GM18519 (cell line): ENCODE measurements at regions not wholly inside any gene's neighbourhood (a gene's known extent, or its start where the extent isn't known, plus 50 kb on each side); places are given as distances from the start of the nearest gene placed in this dataset.
"Not testable (repeated sequence)": the region's sequence is repeated elsewhere in the genome, so short reads cannot be mapped to it uniquely, and the experiment has no call there.

Source experiments
- ATAC-seq: cut with Tn5 transposase; IDR thresholded peaks from one replicate; pipeline ENCODE4 v1.9.1; 2021; ENCODE audit warnings: mild to moderate bottlenecking, moderate library complexity; ENCODE audit not compliant: unreplicated experiment, low FRiP score

DNA sequence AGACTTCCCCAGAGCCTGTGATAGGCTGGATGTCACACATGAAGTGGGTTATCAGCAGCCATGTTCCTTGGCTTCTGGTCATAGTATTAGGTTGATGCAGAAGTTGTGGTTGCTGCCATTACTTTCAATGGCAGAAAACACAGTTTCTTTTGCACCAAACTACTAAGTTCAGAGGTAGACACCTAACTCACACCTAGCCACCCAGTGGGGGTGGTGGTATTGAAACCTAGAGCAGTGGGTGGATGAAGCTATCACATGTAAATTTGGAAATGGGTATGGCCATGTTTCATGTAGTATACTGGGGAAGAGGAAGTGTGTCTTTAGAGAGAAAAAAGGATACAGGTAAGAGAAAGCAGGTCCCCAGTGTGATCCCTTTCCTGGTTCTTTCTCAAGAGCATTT, 347.9 kb upstream of the SEMA6A start:
- ATAC-seq, result peak; percentile 98

GRCh38 chr5:116914869-116915504, 340.4 kb upstream of the SEMA6A start:
- ATAC-seq, result no peak

DNA sequence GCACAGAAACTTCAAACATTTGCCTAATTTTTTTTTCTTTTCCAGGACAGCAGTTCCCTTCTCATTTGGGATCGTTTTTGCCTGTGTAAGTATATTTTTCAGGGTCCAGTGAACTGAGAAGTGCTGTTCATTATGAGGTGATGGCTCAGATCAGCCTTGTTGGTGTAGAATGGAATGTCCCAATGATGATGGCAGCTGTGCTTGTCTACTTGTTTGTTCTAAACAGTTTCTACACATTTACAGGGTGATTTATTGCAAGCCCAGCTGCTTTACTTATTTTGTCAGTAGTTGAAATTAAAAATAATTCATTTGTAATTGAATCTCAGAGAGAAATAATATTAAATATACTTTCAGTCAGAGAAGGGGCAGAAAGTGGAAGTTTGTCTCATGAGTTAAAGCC, 337.6 kb upstream of the SEMA6A start:
- no peak for ATAC-seq

- ATAC-seq, result no peak
Measured at GRCh38 chr5:116911074-116911473, 336.5 kb upstream of the SEMA6A start.

DNA sequence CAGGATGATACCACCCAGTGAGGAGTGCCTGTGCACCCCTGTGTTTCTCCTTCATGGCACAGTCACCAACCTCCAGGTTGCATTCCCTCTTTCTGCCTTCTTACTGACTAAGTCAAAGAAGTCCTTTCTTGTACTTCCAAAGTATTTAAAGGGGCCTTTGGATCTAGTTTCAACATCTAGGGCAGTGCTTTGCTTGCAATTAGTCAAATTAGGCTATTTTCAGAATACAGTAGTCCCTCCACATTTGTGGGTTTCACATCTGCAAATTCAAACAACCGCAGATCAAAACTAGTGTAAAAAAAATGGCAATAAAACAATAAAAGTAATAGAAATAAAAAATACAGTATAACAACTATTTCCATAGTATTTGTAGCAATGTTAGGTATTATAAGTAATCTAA, 333.9 kb upstream of the SEMA6A start:
- no peak for ATAC-seq

- ATAC-seq, result peak; percentile 60
Measured at GRCh38 chr5:116905885-116906284, 331.3 kb upstream of the SEMA6A start.

- ATAC-seq, result no peak
Measured at GRCh38 chr5:116900793-116901192, 326.2 kb upstream of the SEMA6A start.

DNA sequence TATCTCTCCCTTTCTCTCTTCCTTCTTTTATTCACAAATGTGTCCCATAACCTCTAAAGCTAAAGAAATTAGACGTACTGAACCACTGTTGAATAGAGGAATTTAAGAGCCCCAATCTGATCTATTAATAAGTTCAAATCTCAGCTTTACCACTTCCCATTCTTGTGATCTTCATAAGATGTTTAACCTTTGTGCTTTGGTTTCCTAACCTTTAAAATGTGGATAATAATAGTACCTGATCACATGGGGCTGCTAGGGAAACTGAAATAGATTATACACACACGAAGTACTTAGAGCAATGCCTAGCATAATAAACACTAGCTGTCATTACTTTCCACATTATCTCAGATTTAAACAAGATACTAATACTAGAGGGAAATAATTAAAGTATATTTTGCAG, 324.3 kb upstream of the SEMA6A start:
- ATAC-seq, result no peak

DNA sequence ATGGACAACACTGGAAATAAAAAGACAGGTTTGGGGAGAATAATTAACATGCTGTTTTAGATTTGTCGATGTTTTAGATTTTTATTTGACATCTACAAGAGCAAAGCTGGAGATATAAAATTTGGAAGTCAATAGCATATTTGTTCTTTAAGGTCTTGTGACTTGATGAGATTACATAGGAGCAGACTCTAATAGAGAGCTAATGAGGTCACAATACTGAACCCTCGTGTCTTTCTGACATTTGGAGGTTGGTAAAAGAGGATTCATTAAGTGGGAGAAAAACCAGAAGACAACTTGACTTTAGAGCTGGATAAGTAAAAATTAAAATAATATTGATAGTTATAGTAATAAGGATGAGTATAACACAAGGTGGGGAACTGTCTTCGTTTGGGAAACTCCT, 322.7 kb upstream of the SEMA6A start:
- no peak for ATAC-seq

GRCh38 chr5:116896001-116896400, 321.4 kb upstream of the SEMA6A start:
- ATAC-seq, result no peak

DNA sequence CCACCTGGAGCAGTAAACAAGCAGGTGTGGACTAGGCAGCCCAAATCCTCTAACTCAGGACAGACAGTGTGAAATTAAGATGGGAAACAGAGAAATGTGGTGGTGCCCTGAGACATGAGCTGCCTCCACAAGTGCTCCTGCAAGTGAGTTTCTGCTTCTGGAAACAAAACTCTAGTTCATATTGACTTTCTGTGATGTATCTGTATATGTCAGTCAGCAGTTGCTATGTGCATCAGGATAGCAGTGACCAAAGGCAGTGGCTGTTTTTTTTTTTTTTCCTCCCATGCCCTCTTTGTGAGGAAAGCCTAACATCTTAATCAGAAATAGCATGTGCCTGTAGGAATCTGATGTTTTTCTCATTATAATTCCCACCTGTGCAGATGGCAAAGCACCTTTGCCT, 318.4 kb upstream of the SEMA6A start:
- no peak for ATAC-seq

DNA sequence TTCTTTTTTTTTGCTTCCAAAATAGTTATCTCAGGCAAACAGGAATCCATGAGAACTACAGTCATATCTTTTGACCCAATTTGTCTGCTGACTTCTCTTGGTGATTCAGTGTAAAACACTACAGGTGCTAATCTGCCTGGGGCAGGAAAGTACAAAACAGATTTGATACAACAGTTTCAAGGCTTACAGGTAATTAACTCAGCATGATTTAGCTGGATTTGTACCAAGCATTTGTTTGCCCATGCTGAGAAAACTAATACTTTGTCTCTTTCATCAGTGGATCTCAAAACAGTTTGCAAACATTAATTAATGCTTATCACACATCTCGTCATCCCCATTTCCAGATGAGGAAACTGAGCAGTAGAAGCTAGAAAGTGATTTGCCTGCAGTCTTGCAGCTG, 312.5 kb upstream of the SEMA6A start:
- ATAC-seq, result no peak

GRCh38 chr5:116885825-116886224, 311.2 kb upstream of the SEMA6A start:
- no peak for ATAC-seq

GRCh38 chr5:116883875-116884274, 309.3 kb upstream of the SEMA6A start:
- ATAC-seq, result no peak

- ATAC-seq, result no peak
Measured at GRCh38 chr5:116881921-116882531, 307.4 kb upstream of the SEMA6A start.

DNA sequence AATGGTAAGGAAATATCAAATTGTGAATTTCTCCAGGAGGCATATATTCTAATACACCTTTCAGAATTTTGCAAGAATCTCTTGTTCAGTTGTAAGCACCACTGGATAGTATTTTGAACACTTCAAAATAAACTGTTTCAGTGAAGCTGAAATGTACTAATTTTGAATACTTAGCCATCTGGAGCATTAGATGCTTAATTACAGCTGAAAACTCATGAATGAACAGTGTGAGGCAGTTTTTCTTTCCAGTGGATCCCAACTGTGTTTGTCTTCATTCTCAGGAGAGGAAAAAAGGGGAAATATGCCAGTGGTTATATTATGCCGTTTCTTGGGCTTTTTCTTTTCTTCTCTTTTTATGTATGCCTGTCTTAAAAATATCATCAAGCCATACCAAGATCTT, 306.0 kb upstream of the SEMA6A start:
- ATAC-seq, result no peak

DNA sequence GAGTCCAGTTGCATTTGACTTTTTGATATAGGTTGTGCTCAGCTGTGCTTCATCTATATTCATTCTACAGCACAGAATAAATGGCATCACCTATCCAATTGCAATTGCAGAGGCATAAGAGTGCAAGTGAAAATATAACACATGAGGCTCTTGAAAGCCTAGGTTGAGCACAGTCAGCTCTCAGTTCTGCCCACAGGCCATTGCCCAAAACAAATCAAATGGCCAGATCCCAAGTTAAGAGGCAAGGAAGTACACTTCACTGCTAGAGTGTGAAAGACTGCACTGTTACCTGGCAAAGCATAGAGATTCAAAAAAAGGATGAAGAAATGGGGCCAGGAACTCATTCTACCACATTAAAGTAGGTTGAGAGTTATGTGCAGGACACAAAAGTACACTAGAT, 305.5 kb upstream of the SEMA6A start:
- peak; percentile 56 for ATAC-seq

DNA sequence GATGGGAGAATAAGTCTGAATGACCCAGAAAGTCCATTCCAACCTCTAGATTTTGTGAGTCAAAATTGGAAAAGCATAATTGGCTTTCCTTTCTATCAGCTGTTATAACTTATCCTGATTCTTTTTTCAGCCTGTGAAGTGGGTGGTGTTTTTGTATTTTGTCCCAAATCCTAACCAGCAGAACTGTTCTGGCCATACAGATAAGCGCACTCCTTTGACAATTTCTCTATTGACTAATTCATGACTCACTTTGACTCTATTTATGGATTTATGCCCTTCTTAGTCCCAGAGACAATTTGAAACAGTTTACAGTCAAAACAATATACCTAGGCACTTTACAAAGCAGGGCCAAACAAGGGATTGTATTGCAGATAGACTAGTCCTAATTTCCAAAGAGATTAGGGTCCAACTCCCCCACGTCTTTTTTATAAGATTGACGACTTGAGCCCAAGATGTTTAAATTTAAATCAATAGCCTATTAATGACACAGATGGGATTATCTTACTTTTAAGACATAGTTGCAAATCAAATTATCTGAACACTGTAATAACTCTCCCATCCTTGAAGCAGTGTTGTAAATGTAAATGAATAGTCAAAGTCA, 301.7 kb upstream of the SEMA6A start:
- ATAC-seq, result no peak

DNA sequence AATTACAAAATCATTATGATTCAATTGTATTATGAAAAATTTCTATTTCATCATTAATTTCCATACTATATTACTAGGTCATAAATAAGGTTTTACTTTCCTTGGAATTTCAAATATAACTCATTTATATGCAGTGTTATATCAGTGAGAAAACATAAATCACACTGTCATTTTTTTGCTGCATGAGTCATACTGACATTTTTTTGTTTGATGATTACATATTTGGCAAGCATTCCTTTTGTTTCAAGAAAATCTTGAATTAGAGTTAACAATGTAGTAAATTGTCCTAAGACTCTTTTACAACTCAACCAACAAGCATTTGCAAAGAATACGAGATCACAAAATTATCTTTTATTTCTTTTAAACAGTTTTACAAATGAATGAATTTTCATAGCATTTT, 298.4 kb upstream of the SEMA6A start:
- no peak for ATAC-seq

DNA sequence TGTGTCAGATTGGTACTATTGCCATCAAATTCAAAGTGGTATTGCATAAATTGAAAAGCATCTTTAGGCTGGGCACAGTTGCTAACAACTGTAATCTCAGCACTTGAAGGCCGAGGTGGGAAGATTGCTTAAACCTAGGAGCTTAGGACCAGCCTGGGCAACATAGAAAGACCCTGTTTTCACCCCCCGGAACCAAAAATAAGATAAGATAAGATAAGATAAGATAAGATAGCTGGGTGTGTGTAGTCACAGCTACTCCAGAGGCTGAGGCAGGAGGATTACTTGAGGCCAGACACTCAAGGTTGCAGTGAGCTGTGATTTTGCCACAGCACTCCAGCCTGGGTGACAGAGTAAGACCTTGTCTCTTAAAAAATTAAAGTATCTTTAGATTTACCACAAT, 297.9 kb upstream of the SEMA6A start:
- ATAC-seq, result no peak

DNA sequence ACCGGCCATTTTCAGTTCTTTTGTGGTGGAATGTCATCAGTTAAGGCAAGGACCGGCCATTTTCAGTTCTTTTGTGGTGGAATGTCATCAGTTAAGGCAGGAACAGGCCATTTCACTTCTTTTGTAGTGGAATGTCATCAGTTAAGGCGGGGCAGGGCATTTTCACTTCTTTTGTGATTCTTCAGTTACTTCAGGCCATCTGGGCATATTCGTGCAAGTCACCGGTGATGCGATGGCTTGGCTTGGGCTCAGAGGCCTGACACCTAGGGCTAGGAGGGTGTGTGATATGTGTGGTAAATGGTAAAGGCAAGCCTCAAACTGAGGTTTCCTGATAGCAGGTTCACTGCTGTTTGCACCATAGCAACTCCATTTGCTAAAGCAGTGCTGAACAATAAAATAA, 293.2 kb upstream of the SEMA6A start:
- ATAC-seq, result not testable (repeated sequence)

DNA sequence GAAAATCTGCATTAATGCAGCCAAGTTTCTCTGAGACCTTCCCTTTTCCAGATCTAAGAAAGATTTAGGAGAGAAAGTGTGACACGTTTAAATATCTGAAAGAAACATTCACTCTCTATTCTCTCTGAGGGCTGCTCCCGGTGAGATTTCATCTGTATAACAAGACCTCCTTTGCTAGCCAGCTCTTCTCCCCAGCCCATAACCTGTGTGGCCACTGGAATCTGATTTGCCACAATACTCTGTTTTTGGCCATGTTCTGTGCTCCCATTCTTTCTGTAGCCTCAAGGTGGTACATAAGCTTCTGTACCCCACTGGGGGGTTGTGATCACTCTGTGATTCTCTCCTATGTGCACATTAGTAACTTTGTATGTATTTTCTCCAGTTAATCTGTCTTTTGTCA, 291.0 kb upstream of the SEMA6A start:
- no peak for ATAC-seq
